Hematopoietic multipotent progenitor cell treated with erythropoietin and hydrocortisone succinate and interleukin-3 and kit ligand, for 6 days (in vitro differentiated cells): ENCODE measurements at regions not wholly inside any gene's neighbourhood (a gene's known extent, or its start where the extent isn't known, plus 50 kb on each side); places are given as distances from the start of the nearest gene placed in this dataset.

Source experiments
- DNase-seq: peaks from one replicate; pipeline ENCODE4 v3.0.0-alpha.2; 2015

- DNase-seq: no peak
Measured at GRCh38 chr5:41670854-41671479, 160.6 kb upstream of the PLCXD3 start.

- DNase-seq: no peak
Measured at GRCh38 chr5:41670216-41670615, 159.8 kb upstream of the PLCXD3 start.

- no peak for DNase-seq
Measured at GRCh38 chr5:41661254-41661653, 150.9 kb upstream of the PLCXD3 start.

- no peak for DNase-seq
Measured at GRCh38 chr5:41656597-41656996, 146.2 kb upstream of the PLCXD3 start.

- no peak for DNase-seq
Measured at GRCh38 chr5:41650131-41650530, 139.7 kb upstream of the PLCXD3 start.

- no peak for DNase-seq
Measured at GRCh38 chr5:41649659-41650058, 139.3 kb upstream of the PLCXD3 start.

GRCh38 chr5:41648996-41649395 is 138.6 kb upstream of the PLCXD3 start:
- no peak for DNase-seq

GRCh38 chr5:41641621-41642020 is 131.2 kb upstream of the PLCXD3 start:
- no peak for DNase-seq

- DNase-seq: no peak
Measured at GRCh38 chr5:41638685-41639084, 128.3 kb upstream of the PLCXD3 start.

- DNase-seq: peak; percentile 6
Measured at GRCh38 chr5:41637869-41638268, 127.5 kb upstream of the PLCXD3 start.

GRCh38 chr5:41637424-41637823 is 127.0 kb upstream of the PLCXD3 start:
- no peak for DNase-seq

GRCh38 chr5:41636605-41637004 is 126.2 kb upstream of the PLCXD3 start:
- peak; percentile 33 for DNase-seq

- DNase-seq: no peak
Measured at GRCh38 chr5:41629897-41630296, 119.5 kb upstream of the PLCXD3 start.

GRCh38 chr5:41625571-41625970 is 115.2 kb upstream of the PLCXD3 start:
- DNase-seq: no peak

- DNase-seq: no peak
Measured at GRCh38 chr5:41621420-41621819, 111.0 kb upstream of the PLCXD3 start.

GRCh38 chr5:41617843-41618515 is 107.6 kb upstream of the PLCXD3 start:
- no peak for DNase-seq

GRCh38 chr5:41610386-41610785 is 100.0 kb upstream of the PLCXD3 start:
- no peak for DNase-seq

GRCh38 chr5:41600731-41601130 is 90.3 kb upstream of the PLCXD3 start:
- DNase-seq: no peak

GRCh38 chr5:41598011-41598410 is 87.6 kb upstream of the PLCXD3 start:
- no peak for DNase-seq

- DNase-seq: no peak
Measured at GRCh38 chr5:41587668-41588067, 77.3 kb upstream of the PLCXD3 start.

- DNase-seq: no peak
Measured at GRCh38 chr5:41575110-41575779, 64.8 kb upstream of the PLCXD3 start.

GRCh38 chr5:41574391-41574790 is 64.0 kb upstream of the PLCXD3 start:
- DNase-seq: no peak
